HL-60 (cell line): ENCODE measurements at regions not wholly inside any gene's neighbourhood (a gene's known extent, or its start where the extent isn't known, plus 50 kb on each side); places are given as distances from the start of the nearest gene placed in this dataset.

Source experiments
- DNase-seq, 2 experiments: peaks; one replicate each; pipeline ENCODE4 v3.0.0-alpha.2; 2010 to 2020; ENCODE audit warnings: low read depth in 1 of 2, low spot score in 1 of 2
- H3K27ac ChIP-seq: fragments of 250-450 bp; sonication (Bioruptor Pico); replicated peaks from 2 replicates; pipeline ENCODE4 v1.5.1; 2020; ENCODE audit warnings: mild to moderate bottlenecking, moderate library complexity
- H3K27me3 ChIP-seq: fragments of 250-450 bp; sonication (Bioruptor Pico); 2 replicates; pipeline ENCODE4 v1.5.1; 2021; ENCODE audit warnings: mild to moderate bottlenecking, moderate library complexity; ENCODE audit not compliant: insufficient read depth, poor library complexity, severe bottlenecking
- H3K4me3 ChIP-seq: replicated peaks from 2 replicates; pipeline ENCODE4 v1.5.1; 2011; ENCODE audit warnings: mild to moderate bottlenecking, control low read depth, low read length; ENCODE audit not compliant: insufficient read depth
- GABPA ChIP-seq: IDR thresholded peaks from 2 replicates; pipeline ENCODE4 v1.6.1; 2012; ENCODE audit warnings: low read depth
- POLR2AphosphoS5 ChIP-seq: IDR thresholded peaks from 2 replicates; pipeline ENCODE4 v1.6.1; 2012; ENCODE audit warnings: low read depth
- SPI1 ChIP-seq: IDR thresholded peaks from 2 replicates; pipeline ENCODE4 v1.6.1; 2012; ENCODE audit warnings: low read depth, mild to moderate bottlenecking, borderline replicate concordance
- TF ChIP-seq, protein P1 (sequence below): IDR thresholded peaks from one replicate; pipeline ENCODE4 v1.5.1; 2011; ENCODE audit warnings: low read length, control low read depth, inconsistent platforms; ENCODE audit not compliant: insufficient read depth
- TF ChIP-seq, protein P2 (sequence below): IDR thresholded peaks from 2 replicates; pipeline ENCODE4 v1.6.1; 2012; ENCODE audit warnings: low read depth; ENCODE audit not compliant: insufficient replicate concordance

DNA sequence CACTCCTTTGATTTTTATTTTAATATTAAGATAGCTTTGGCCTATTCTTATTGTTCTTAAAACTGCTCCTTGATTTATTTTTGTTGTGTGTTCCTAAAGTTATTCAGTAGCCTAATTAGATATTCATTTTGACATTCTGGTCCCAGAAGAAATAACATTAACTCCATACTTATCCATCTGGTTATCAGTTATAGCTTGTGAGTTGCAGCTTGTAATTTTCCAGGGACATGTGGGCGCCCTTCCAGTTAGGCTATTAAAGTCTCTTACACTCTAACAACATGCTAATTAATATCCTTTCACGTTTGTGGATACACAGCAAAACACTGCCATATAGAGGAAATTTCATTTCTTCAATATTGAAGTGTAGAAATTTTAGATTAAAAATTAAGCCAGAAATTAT lies 987.5 kb downstream of the HACE1 start:
- DNase-seq: no peak
- Histone ChIP-seq H3K4me3 (no peak overlapping the region), H3K27me3 (no peaks in the 10 kb centered on the region), H3K27ac (no peak overlapping the region)
- TF ChIP-seq GABPA: no peak
- TF ChIP-seq, protein P1, sequence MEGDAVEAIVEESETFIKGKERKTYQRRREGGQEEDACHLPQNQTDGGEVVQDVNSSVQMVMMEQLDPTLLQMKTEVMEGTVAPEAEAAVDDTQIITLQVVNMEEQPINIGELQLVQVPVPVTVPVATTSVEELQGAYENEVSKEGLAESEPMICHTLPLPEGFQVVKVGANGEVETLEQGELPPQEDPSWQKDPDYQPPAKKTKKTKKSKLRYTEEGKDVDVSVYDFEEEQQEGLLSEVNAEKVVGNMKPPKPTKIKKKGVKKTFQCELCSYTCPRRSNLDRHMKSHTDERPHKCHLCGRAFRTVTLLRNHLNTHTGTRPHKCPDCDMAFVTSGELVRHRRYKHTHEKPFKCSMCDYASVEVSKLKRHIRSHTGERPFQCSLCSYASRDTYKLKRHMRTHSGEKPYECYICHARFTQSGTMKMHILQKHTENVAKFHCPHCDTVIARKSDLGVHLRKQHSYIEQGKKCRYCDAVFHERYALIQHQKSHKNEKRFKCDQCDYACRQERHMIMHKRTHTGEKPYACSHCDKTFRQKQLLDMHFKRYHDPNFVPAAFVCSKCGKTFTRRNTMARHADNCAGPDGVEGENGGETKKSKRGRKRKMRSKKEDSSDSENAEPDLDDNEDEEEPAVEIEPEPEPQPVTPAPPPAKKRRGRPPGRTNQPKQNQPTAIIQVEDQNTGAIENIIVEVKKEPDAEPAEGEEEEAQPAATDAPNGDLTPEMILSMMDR: no peak
- TF ChIP-seq POLR2AphosphoS5: no peak
- TF ChIP-seq SPI1: no peak
- TF ChIP-seq, protein P2, sequence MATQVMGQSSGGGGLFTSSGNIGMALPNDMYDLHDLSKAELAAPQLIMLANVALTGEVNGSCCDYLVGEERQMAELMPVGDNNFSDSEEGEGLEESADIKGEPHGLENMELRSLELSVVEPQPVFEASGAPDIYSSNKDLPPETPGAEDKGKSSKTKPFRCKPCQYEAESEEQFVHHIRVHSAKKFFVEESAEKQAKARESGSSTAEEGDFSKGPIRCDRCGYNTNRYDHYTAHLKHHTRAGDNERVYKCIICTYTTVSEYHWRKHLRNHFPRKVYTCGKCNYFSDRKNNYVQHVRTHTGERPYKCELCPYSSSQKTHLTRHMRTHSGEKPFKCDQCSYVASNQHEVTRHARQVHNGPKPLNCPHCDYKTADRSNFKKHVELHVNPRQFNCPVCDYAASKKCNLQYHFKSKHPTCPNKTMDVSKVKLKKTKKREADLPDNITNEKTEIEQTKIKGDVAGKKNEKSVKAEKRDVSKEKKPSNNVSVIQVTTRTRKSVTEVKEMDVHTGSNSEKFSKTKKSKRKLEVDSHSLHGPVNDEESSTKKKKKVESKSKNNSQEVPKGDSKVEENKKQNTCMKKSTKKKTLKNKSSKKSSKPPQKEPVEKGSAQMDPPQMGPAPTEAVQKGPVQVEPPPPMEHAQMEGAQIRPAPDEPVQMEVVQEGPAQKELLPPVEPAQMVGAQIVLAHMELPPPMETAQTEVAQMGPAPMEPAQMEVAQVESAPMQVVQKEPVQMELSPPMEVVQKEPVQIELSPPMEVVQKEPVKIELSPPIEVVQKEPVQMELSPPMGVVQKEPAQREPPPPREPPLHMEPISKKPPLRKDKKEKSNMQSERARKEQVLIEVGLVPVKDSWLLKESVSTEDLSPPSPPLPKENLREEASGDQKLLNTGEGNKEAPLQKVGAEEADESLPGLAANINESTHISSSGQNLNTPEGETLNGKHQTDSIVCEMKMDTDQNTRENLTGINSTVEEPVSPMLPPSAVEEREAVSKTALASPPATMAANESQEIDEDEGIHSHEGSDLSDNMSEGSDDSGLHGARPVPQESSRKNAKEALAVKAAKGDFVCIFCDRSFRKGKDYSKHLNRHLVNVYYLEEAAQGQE: no peak

DNA sequence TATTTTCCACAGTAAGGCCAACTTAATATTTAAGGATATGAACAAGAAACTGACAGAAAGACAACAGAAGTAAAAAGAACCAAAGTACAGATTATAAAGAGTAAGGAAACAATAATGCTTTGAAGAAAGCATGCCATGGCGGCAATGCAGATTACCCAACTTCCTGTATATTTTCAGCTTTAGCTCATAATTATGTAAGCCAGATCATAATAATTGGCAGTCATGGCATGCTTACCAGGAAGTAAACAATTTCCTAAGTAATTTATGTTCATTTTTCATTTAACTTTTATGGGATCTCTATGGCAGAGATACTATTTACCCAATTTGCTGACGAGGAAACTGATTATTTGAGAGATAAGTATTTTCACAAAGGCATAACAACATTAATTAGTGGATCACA lies 988.7 kb downstream of the HACE1 start:
- Histone ChIP-seq H3K27me3 (no peaks in the 10 kb centered on the region), H3K27ac (no peak overlapping the region), H3K4me3 (no peak overlapping the region)
- TF ChIP-seq SPI1 (no peak), GABPA (no peak), POLR2AphosphoS5 (no peak)
- TF ChIP-seq, protein P1: no peak
- DNase-seq: no peak

DNA sequence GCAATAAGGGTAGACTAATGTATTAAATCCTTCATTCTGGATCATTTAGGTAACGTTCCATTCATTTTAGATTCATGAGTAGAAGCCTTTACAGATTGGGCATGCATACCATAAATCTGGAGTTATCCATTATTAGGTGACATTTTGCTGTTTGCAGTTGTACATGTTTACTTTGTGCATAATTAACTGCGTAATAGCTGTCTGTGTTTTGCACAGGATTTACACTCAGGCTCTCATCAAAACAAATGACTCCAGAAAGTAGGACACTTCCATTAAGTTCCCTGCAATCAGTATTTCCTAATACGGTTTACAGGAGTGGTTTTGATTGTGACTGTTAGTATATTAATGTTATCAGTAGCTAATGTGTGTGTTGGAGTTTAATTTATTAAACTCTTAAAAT lies 997.4 kb downstream of the HACE1 start:
- Histone ChIP-seq H3K27me3 (no peaks in the 10 kb centered on the region), H3K4me3 (no peak overlapping the region), H3K27ac (no peak overlapping the region)
- DNase-seq: no peak
- TF ChIP-seq GABPA (no peak), SPI1 (no peak), POLR2AphosphoS5 (no peak)
- TF ChIP-seq, protein P1: no peak
- TF ChIP-seq, protein P2: no peak

DNA sequence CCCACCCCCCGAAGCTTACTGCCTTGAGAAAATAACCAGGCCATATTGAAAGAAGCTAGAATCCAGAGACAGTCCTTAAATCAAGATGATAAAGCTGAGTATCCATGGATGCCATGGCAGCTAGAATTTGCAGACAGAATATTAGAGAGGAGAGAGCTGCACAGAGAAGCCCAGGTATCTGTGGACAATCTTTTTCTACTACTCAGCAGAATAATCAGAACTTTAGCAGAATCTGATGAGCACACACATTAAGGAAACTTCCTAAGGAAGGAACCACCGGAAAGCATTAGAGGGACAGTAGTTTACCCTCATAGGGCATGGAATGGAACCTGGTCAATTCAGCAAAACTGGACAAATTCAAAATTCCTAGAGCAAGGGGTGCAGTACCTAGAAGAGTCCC lies 1001.7 kb downstream of the HACE1 start:
- no peak overlapping the region for H3K4me3 ChIP-seq
- no peaks in the 10 kb centered on the region for H3K27me3 ChIP-seq
- TF ChIP-seq, protein P1: no peak
- TF ChIP-seq POLR2AphosphoS5 (no peak), SPI1 (no peak), GABPA (no peak)
- TF ChIP-seq, protein P2: no peak
- H3K27ac ChIP-seq: no peak overlapping the region
- DNase-seq: no peak
